PC-3 (cell line): ENCODE measurements at regions not wholly inside any gene's neighbourhood (a gene's known extent, or its start where the extent isn't known, plus 50 kb on each side); places are given as distances from the start of the nearest gene placed in this dataset.

Experiments used
- ATAC-seq: fragments of 200-7000 bp; cut with Tn5 transposase; 2 replicates; pipeline ENCODE4 v1.9.1; 2020; ENCODE audit warnings: mild to moderate bottlenecking, moderate library complexity
- BruUV-seq: library from RNA; stranded (reverse); fragments of 400-500 nt; replicated peaks from 2 replicates; lab custom pipeline; 2021; lab: Mats Ljungman, UMichigan
- CTCF ChIA-PET: fragments of 300-600 bp; sonication (Branson Sonifier 250); formaldehyde crosslinking; loops from one replicate; lab custom pipeline; 2022; ENCODE audit warnings: antibody characterized with exemption; lab: Charles Lee
- POLR2A ChIA-PET: fragments of 300-600 bp; sonication (Branson Sonifier 250); formaldehyde crosslinking; loops from one replicate; lab custom pipeline; 2022; ENCODE audit warnings: antibody characterized with exemption; ENCODE audit not compliant: unreplicated experiment; lab: Charles Lee
- DNase-seq: peaks from one replicate; pipeline ENCODE4 v3.0.0-alpha.2; 2015
- H2AFZ ChIP-seq: fragments of 300-600 bp; sonication (generic); 2 replicates; pipeline ENCODE4 v1.6.0; 2016; ENCODE audit warnings: antibody characterized with exemption, low read length
- H3F3A ChIP-seq: fragments of 300-600 bp; sonication (generic); one replicate; pipeline ENCODE4 v1.6.0; 2017; ENCODE audit warnings: antibody characterized with exemption, low read length, control low read depth, mild to moderate bottlenecking; ENCODE audit not compliant: unreplicated experiment
- H3K27ac ChIP-seq: fragments of 300-600 bp; sonication (generic); 2 replicates; pipeline ENCODE4 v1.5.1; 2016; ENCODE audit warnings: mild to moderate bottlenecking, low read length
- H3K27me3 ChIP-seq: fragments of 300-600 bp; sonication (generic); 2 replicates; pipeline ENCODE4 v1.6.1; 2016; ENCODE audit warnings: low read length, mixed read lengths
- H3K36me3 ChIP-seq: fragments of 300-600 bp; sonication (generic); 2 replicates; pipeline ENCODE4 v1.6.1; 2016; ENCODE audit warnings: low read depth, mixed run types, low read length, mixed read lengths
- H3K4me1 ChIP-seq: fragments of 300-600 bp; sonication (generic); 2 replicates; pipeline ENCODE4 v1.5.1; 2016; ENCODE audit warnings: low read length; ENCODE audit not compliant: insufficient read depth
- H3K4me2 ChIP-seq: fragments of 300-600 bp; sonication (generic); 2 replicates; pipeline ENCODE4 v1.6.0; 2016; ENCODE audit warnings: low read length
- H3K4me3 ChIP-seq: fragments of 300-600 bp; sonication (generic); 2 replicates; pipeline ENCODE4 v1.5.1; 2016; ENCODE audit warnings: mild to moderate bottlenecking, low read length, mixed read lengths
- H3K79me2 ChIP-seq: fragments of 300-600 bp; sonication (generic); 2 replicates; pipeline ENCODE4 v1.6.1; 2017; ENCODE audit warnings: low read length, mixed read lengths
- H3K9ac ChIP-seq: fragments of 300-600 bp; sonication (generic); 2 replicates; pipeline ENCODE4 v1.6.0; 2016; ENCODE audit warnings: mild to moderate bottlenecking, low read length
- H3K9me2 ChIP-seq: fragments of 300-600 bp; sonication (generic); replicated peaks from 2 replicates; pipeline ENCODE4 v1.6.1; 2016; ENCODE audit warnings: mixed run types, low read length, mixed read lengths
- H3K9me3 ChIP-seq: fragments of 300-600 bp; sonication (generic); 2 replicates; pipeline ENCODE4 v1.6.1; 2016; ENCODE audit warnings: low read length, mixed read lengths
- H4K20me1 ChIP-seq: fragments of 300-600 bp; sonication (generic); 2 replicates; pipeline ENCODE4 v1.6.1; 2016; ENCODE audit warnings: low read length, mixed read lengths
- CTCF ChIP-seq: fragments of 300-600 bp; sonication (generic); conservative IDR thresholded peaks from 2 replicates; pipeline ENCODE4 v1.5.1; 2017; ENCODE audit warnings: antibody characterized with exemption, low read depth, mild to moderate bottlenecking, low read length
- EZH2 ChIP-seq: fragments of 300-600 bp; sonication (generic); IDR thresholded peaks from one replicate; pipeline ENCODE4 v1.6.1; 2017; ENCODE audit warnings: antibody characterized with exemption, mild to moderate bottlenecking, low read length; ENCODE audit not compliant: unreplicated experiment
- EZH2phosphoT487 ChIP-seq: fragments of 300-600 bp; sonication (generic); IDR thresholded peaks from 2 replicates; pipeline ENCODE4 v1.6.1; 2018; ENCODE audit warnings: mild to moderate bottlenecking, antibody characterized with exemption, low read length, borderline replicate concordance
- intact Hi-C: fragments of 100-400 bp; cut with micrococcal nuclease; formaldehyde crosslinking; loops from 2 replicates; pipeline ENCODE4 v1.9.0; 2023

GRCh38 chr21:35399706-35400105 is 350.6 kb upstream of the RUNX1 start:
- Histone ChIP-seq H3K9me2 (no peaks in the 10 kb centered on the region), H3K79me2 (no peaks in the 10 kb centered on the region), H3F3A (no peaks in the 10 kb centered on the region), H3K4me1 (peaks cover 45% of the 10 kb centered on the region), H2AFZ (peak overlapping the region; percentile 15; the same call in 1 of the 2 replicates), H3K27ac (peak overlapping the region; percentile 1; the same call in 1 of the 2 replicates), H3K9ac (0 out of 2 replicates have a peak overlapping the region, but pooled peaks have one; percentile 8), H3K4me3 (no peak overlapping the region), H4K20me1 (no peaks in the 10 kb centered on the region), H3K4me2 (peak overlapping the region; percentile 59), H3K9me3 (no peaks in the 10 kb centered on the region), H3K27me3 (no peaks in the 10 kb centered on the region), H3K36me3 (no peaks in the 10 kb centered on the region)
- CTCF ChIA-PET: interaction anchor here (0.6 to 2.1 kb wide), 7 partner anchors 146 to 800 kb away, joined by 3 to 11 read pairs (median 5); no protein-coding TSS in a partner anchor
- no peak for TF ChIP-seq EZH2phosphoT487
- TF ChIP-seq EZH2: no peak
- no peak for TF ChIP-seq CTCF
- DNase-seq: no peak
- intact Hi-C loops: loop anchor here (1.0 to 5.0 kb wide), 11 partner anchors 143 to 707 kb away; no protein-coding TSS in a partner anchor
- ATAC-seq: no peak
- BruUV-seq: no TSS peak
- POLR2A ChIA-PET: no interaction called here

GRCh38 chr21:35399002-35399530 is 350.0 kb upstream of the RUNX1 start:
- H3K9me2 ChIP-seq: no peaks in the 10 kb centered on the region
- intact Hi-C loops: loop anchor here (5.0 kb wide), 2 partner anchors 182 to 707 kb away; no protein-coding TSS in a partner anchor
- no peak overlapping the region for H3K4me3 ChIP-seq
- no peaks in the 10 kb centered on the region for H3K9me3 ChIP-seq
- H2AFZ ChIP-seq: peak overlapping the region; percentile 62
- H3F3A ChIP-seq: no peaks in the 10 kb centered on the region
- H3K79me2 ChIP-seq: no peaks in the 10 kb centered on the region
- ChIA-PET CTCF (interaction anchor here (0.7 kb wide), 1 partner anchor 800 kb away, joined by 3 read pairs; no protein-coding TSS in a partner anchor), POLR2A (no interaction called here)
- no peaks in the 10 kb centered on the region for H4K20me1 ChIP-seq
- no TSS peak for BruUV-seq
- peaks cover 46% of the 10 kb centered on the region for H3K4me1 ChIP-seq
- DNase-seq (no peak), ATAC-seq (no peak)
- H3K36me3 ChIP-seq: no peaks in the 10 kb centered on the region
- peak overlapping the region; percentile 48 for H3K4me2 ChIP-seq
- no peak overlapping the region; the same call in 1 of the 2 replicates for H3K9ac ChIP-seq
- H3K27me3 ChIP-seq: no peaks in the 10 kb centered on the region
- TF ChIP-seq EZH2phosphoT487 (no peak), CTCF (no peak), EZH2 (no peak)
- H3K27ac ChIP-seq: no peak overlapping the region
